ENCODE measurements at regions not wholly inside any gene's neighbourhood (a gene's known extent, or its start where the extent isn't known, plus 50 kb on each side); places are given as distances from the start of the nearest gene placed in this dataset.
A peak's percentile ranks its signal among the peaks of the same experiment; 100 is the strongest.

DNA sequence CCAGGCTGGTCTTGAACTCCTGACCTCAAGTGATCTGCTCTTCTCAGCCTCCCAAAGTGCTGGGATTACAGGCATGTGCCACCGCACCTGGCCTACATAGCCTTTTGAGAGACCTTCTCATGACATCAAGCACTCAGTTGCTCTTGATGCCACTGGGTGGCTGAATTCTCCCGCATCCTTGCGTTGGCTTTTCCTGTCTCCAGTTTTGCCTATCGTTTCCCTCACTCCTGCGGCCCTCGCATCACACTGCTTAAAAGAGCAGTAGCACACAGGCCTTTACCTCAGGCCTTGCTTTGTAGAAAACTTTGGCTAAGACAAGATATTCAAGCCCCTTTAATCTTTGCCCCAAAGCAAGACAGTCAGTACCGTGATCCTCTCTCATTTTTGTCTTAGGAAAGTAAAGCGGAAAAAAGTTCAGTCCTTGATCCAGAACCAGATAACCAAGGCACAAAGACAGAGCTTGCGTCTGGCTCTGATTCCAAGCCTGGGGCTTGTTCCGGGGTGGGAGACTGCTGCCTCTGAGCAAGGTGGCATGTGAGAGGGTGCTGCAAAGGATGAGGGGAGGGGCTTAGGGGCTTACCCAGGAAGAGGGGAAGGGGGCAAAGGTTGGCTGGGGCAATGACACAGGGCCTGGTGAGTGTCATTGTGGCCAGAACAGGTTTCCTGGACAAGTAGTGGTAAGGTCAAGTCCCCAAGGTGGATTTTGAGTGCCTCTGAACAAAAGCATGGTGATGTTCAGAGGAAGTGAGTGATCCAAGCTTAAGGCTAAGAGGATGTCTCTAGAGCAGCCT, 175.0 kb upstream of the TLE3 start:
- no peaks in the 10 kb centered on the region for H3K9me3 ChIP-seq
- DNase-seq (ENCODE audit: extremely low spot score) = no peak
- H3K27me3 ChIP-seq = no peaks in the 10 kb centered on the region
- no peak for TF ChIP-seq CTCF (IDR thresholded peaks at IDR 0.05)
- TF ChIP-seq EP300 (IDR thresholded peaks at IDR 0.05) = no peak
- no peak for TF ChIP-seq POLR2A (IDR thresholded peaks at IDR 0.05; ENCODE audit: low read depth)
- TF ChIP-seq POLR2AphosphoS5 (IDR thresholded peaks at IDR 0.05) = no peak
- no peak overlapping the region for H3K4me3 ChIP-seq
- 98% methylated on average over 10 of the region's 10 CpGs for WGBS
- intact Hi-C loops (cut with DNase I) = loop anchor here (5.0 kb wide), 2 partner anchors 45 to 170 kb away; no protein-coding TSS in a partner anchor
- H3K27ac ChIP-seq (replicated peaks in 1 of 4) = no peak overlapping the region
- H3K4me1 ChIP-seq = peaks cover 29 to 35% (median 32%) of the 10 kb centered on the region in 4 donors
- H3K36me3 ChIP-seq = no peaks in the 10 kb centered on the region

DNA sequence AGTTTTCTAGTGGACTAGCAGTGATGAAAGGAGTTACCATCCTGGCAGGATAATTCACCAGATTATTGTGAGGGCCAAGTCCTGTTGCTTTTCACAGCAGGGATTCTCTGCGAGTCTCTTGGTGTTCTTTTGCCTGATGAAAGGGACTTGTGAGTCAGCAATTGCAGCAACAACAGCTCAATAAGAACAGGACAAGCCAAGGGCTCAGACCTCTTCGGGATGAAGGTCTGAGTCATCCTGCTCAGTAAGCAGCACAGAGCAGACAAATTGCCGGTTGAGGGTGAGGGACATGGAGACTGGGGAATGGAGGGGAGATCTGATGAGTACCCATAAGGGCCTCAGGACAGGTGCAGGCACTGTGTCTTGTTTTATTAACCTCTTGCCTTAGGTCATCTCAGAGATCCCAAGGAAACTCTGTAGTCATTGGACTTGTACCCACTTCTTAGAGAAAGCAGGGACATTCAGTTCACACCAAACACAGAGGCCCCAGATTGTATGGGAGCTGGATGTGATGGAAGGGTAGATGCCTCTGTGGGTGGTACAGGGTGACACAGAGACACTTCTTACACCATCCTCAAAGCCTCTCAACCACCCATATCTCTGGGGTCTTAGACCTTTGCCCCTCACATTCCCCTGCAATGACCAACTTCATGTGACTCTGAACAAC, 173.8 kb upstream of the TLE3 start:
- TF ChIP-seq EP300 (IDR thresholded peaks at IDR 0.05) = no peak
- peak; percentile 73 to 78 for TF ChIP-seq POLR2AphosphoS5 (IDR thresholded peaks at IDR 0.05)
- Histone ChIP-seq H3K4me3 (no peak overlapping the region), H3K27ac (replicated peaks in 1 of 4) (peak overlapping the region; percentile 35 to 72 (median 48)), H3K36me3 (no peaks in the 10 kb centered on the region), H3K27me3 (no peaks in the 10 kb centered on the region), H3K4me1 (peaks cover 38 to 45% (median 42%) of the 10 kb centered on the region in 4 donors), H3K9me3 (no peaks in the 10 kb centered on the region)
- 22% methylated on average over 3 of the region's 3 CpGs for WGBS
- DNase-seq (ENCODE audit: extremely low spot score) = no peak
- intact Hi-C loops (cut with DNase I) = loop anchor here (5.0 kb wide), 2 partner anchors 46 to 169 kb away; no protein-coding TSS in a partner anchor

GRCh38 chr15:70270752-70271111, 173.0 kb upstream of the TLE3 start:
- DNase-seq (ENCODE audit: extremely low spot score) = no peak
- intact Hi-C loops (cut with DNase I) = loop anchor here (5.0 kb wide), 2 partner anchors 47 to 168 kb away; no protein-coding TSS in a partner anchor
- H3K27ac ChIP-seq (replicated peaks in 1 of 4) = peak overlapping the region; percentile 35 to 72 (median 48)

GRCh38 chr15:70269991-70270751, 172.5 kb upstream of the TLE3 start:
- TF ChIP-seq POLR2AphosphoS5 (IDR thresholded peaks at IDR 0.05) (peak; percentile 36 to 61), POLR2A (IDR thresholded peaks at IDR 0.05; ENCODE audit: low read depth) (no peak), EP300 (IDR thresholded peaks at IDR 0.05) (no peak), CTCF (IDR thresholded peaks at IDR 0.05) (no peak)
- H3K4me1 ChIP-seq = peaks cover 52 to 56% (median 54%) of the 10 kb centered on the region in 4 donors
- H3K36me3 ChIP-seq = no peaks in the 10 kb centered on the region
- no peaks in the 10 kb centered on the region for H3K27me3 ChIP-seq
- H3K4me3 ChIP-seq = no peak overlapping the region
- intact Hi-C loops (cut with DNase I) = loop anchor here (5.0 kb wide), 2 partner anchors 47 to 168 kb away; no protein-coding TSS in a partner anchor
- DNase-seq (ENCODE audit: extremely low spot score) = no peak
- no peaks in the 10 kb centered on the region for H3K9me3 ChIP-seq
- WGBS = 53% methylated on average over 9 of the region's 10 CpGs
- H3K27ac ChIP-seq (replicated peaks in 1 of 4) = peak overlapping the region in 3 of 4 donors; percentile 11 to 72 (median 35)

More at GRCh38 chr15:70270752-70271111, 173.0 kb upstream of the TLE3 start:
- H3K4me3 ChIP-seq = no peak overlapping the region
- peaks cover 46 to 53% (median 49%) of the 10 kb centered on the region in 4 donors for H3K4me1 ChIP-seq
- no peak for TF ChIP-seq CTCF (IDR thresholded peaks at IDR 0.05)
- no peaks in the 10 kb centered on the region for H3K36me3 ChIP-seq
- H3K9me3 ChIP-seq = no peaks in the 10 kb centered on the region
- no peaks in the 10 kb centered on the region for H3K27me3 ChIP-seq
- 57% methylated on average over 8 of the region's 8 CpGs for WGBS
